Stimulated activated CD8-positive, alpha-beta memory T cell treated with anti-CD3 and anti-CD28 coated beads, Interleukin-15, amount 100 ng/mL, for 4 hours (primary cell): ENCODE measurements at regions not wholly inside any gene's neighbourhood (a gene's known extent, or its start where the extent isn't known, plus 50 kb on each side); places are given as distances from the start of the nearest gene placed in this dataset.
"Not testable (repeated sequence)": the region's sequence is repeated elsewhere in the genome, so short reads cannot be mapped to it uniquely, and the experiment has no call there.

ENCODE experiments used
- DNase-seq, 2 donors: peaks; one replicate each; pipeline ENCODE4 v3.0.0-alpha.2; 2020; ENCODE audit warnings: low read depth in 2 of 2

DNA sequence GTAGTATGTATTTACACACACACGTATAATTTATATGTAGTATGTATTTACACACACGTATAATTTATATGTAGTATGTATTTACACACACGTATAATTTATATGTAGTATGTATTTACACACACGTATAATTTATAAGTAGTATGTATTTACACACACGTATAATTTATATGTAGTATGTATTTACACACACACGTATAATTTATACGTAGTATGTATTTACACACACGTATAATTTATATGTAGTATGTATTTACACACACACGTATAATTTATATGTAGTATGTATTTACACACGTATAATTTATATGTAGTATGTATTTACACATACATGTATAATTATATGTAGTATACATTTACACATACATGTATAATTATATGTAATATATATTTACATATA lies 398.5 kb upstream of the CRIM1 start:
- DNase-seq = not testable (repeated sequence)

GRCh38 chr2:35946478-35946877 lies 409.1 kb upstream of the CRIM1 start:
- DNase-seq = no peak

- no peak for DNase-seq
These were observed 416.7 kb upstream of the CRIM1 start for GRCh38 chr2:35938838-35939237.

DNA sequence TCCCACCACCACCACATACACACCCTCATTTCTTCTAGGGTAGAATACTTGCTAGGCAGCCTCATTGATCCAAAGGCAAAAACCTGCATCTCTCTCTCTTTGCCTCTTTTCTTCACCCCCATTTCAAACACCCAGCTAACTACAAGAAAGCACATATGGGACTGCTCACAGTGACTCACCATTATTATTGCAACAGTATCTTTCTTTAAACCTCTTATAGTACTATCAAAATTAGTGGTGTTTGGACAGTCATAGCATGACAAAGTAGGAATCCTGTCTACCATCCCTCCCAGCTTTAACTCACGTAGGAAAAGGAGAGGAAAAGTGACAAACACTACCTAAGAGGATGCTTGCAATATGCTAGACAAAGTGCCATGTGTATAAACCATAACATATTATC lies 422.5 kb upstream of the CRIM1 start:
- no peak for DNase-seq

DNA sequence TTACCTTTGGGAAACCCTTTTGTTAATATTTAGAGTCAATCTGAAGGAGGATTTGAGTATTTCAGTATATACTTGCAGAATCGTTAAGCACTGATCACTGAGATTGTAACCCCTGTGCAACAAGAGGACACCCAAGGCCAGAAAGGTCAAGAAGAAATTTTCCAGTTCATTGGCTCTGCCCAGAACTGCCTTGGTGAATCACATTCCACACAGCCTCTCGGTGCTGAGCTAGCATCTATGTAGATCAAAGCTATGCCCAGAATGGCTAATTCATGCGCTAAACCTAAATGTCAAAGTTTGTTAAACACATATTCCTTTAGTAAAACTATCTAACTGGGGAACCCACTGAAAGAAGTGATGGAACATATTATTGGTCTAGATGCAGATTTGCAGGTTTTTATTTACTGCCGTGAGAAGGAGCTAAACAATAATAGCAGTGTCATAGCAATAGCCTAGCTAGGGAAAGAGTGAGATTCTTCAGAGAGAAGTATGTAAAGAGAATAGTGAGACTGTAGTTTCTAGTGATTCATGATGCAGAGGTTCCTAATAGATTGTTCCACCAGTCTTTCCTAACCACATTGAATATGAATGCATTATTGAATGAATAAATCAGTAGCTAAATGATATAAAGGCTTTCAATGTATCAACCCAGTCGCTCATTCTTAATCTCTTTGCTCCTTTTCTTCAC lies 423.2 kb upstream of the CRIM1 start:
- DNase-seq = no peak

DNA sequence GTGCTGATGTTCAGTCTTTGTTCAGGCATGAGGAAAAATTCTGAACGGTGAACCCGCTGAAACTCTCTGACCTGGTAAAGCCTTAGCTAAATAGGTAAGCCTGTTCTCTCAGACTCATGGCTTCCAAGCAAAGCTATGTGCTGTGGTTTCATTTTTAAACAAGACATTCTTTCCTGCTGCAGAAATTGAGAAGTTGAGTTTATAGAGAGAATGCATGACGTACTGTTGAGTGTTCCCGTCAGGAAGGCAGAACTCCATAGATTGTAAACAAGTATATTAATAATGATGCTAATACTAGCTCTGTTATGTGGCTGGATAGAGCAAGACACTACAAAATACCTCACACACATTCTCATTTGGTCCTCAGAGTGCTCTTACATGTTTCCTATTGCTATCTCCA lies 424.0 kb upstream of the CRIM1 start:
- DNase-seq = no peak

- no peak for DNase-seq
These were observed 424.5 kb upstream of the CRIM1 start for GRCh38 chr2:35931115-35931514.

- no peak for DNase-seq
These were observed 426.0 kb upstream of the CRIM1 start for GRCh38 chr2:35929551-35929950.

DNA sequence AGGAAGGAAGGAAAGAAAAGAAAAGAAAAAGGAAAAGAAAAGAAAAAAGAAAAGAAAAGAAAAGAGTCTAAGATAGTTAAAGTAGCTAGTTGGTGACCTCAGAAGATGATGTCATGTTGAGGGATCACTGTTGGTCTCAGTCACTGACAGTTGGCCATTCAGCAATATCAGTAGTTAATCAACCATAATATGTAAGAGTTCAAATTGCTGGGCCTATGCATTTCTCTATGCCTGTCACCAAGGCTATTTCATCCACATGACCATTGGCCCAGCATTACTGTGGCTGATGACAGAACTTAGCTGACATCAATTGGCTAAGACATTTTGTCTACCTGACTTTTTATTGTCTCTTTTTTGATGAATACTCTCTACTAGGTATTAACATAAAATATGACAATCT lies 435.5 kb upstream of the CRIM1 start:
- DNase-seq = no peak

GRCh38 chr2:35915261-35915660 lies 440.3 kb upstream of the CRIM1 start:
- no peak for DNase-seq

DNA sequence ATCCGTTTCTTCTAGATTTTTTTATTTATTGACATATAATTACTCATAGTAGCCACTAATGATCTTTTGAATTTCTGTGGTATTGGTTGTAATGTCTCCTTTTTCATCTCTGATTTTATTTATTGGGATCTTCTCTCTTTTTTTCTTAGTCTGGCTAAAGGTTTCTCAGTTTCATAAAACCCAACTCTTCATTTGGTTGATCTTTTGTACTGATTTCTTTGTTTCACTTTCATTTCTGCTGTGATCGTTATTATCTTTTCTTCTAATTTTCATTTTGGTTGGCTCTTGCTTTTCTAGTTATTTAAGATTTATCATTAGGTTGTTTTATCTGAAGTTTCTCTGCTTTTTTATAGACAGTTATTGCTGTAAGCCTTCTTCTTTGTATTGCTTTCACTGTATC lies 463.6 kb upstream of the CRIM1 start:
- DNase-seq = no peak

GRCh38 chr2:35891528-35891927 lies 464.1 kb upstream of the CRIM1 start:
- no peak for DNase-seq

DNA sequence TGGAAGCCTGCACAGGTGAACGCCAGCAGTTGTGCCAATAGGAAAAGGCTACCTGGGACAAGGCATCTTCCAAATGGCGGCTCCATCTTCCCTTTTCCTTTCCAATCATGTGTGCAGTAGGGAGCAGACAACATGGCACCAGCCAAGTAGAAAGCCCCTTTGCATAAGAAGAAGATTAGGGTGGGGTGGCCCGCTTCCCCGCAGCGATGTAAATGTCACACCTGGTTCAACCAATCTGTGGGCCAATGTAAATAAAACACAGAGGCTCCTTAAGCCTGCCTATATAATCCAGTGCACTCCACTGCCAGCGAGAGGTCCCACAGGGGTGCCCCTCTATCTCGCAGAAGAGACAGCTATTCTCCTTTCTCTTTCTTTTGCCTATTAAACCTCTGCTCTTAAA lies 468.4 kb upstream of the CRIM1 start:
- no peak for DNase-seq

DNA sequence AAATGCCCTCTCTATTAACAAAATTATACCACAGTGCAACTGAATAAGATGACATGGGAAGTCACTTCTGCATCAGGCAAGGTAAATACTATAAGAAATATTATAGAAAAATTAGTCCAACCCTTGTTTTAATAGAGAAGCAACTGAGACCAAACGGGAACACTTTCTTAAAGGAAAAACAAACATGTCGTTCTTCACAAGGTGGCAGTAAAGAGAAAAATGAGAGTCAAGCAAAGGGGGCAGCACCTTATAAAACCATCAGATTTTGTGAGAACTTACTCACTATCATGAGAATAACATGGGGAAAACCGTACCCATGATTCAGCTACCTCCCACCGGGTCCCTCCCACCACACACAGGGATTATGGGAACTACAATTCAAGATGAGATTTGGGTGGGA lies 481.7 kb upstream of the CRIM1 start:
- no peak for DNase-seq

DNA sequence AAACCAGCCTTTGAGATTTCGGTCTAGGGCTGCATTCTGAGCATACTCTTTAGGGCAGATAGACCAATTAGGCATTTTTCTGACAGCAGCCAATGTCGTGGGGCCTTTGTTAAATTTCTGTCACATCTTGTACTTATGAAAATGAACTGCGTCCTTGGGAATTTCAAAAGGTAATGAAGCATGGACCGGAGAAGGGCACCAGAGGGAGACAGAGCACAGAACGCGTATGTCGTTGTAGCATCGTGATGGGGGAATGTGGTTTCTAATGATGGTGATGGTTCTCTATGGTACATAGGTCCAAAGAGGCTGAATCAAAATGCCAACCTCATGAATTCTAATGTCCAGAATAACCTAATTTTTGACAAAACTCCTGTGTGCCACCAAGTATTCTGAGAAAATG lies 483.9 kb upstream of the CRIM1 start:
- no peak for DNase-seq

DNA sequence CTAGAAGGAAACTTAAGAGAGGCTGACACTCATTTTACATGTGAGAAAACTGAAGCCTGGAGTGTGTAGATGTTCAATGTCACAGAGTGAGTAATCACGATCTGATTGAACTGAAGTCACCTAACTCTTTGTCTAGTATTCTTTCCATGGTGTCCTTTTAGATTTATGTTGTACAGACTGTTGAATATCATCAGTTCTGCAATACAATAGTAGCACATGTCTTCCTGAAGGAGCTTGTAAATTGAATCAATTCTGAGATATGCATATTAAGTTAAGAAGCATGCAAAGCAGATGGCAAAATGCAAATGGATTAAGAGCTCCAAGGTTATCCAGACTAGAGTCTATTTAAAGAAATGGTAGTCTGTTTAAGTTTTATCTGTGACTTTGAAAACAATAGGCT lies 484.9 kb upstream of the CRIM1 start:
- no peak for DNase-seq

GRCh38 chr2:35864141-35864540 lies 491.4 kb upstream of the CRIM1 start:
- no peak for DNase-seq

GRCh38 chr2:35858216-35858615 lies 497.4 kb upstream of the CRIM1 start:
- no peak for DNase-seq

GRCh38 chr2:35857498-35857897 lies 498.1 kb upstream of the CRIM1 start:
- no peak for DNase-seq

DNA sequence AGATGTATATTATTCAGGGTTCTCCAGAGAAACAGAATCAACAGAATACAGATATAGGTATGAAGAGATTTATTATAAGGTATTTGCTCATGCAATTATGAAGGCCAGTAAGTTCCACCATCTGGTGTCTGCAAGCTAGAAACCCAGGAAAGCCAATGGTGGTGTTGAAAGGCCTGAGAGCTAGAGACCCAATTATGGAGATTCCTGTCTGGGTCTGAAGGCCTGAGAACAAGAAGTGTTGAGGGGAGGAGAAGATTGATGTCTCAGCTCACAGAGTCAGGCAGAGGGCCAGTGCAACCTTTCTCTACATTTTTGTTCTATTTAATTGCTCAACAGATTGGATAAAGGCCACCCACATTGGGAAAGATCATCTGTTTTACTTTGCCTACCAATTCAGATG lies 524.2 kb upstream of the CRIM1 start:
- DNase-seq = no peak

GRCh38 chr2:35830833-35831232 lies 524.7 kb upstream of the CRIM1 start:
- no peak for DNase-seq

DNA sequence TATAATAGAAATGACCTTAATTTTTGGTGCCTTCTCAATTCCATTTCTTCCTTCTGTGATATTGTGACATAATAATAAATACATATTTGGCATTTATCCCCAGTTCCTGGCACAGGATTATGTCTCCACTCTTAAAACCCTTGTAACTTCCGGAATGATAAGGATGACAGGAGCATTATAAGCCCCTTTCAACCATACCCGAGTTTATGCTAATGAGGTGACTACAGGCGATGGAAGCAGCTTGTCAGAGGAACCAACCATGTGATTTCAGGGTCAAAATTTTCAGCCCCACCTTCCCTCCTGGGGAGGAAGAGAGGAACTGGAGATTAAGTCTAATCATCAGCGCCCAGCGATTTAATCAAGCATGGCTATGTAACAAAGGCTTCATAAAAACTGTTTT lies 528.5 kb upstream of the CRIM1 start:
- no peak for DNase-seq

- no peak for DNase-seq
These were observed 532.9 kb upstream of the CRIM1 start for GRCh38 chr2:35822716-35823115.

GRCh38 chr2:35821675-35822074 lies 533.9 kb upstream of the CRIM1 start:
- DNase-seq = no peak
